ENCODE measurements at regions not wholly inside any gene's neighbourhood (a gene's known extent, or its start where the extent isn't known, plus 50 kb on each side); places are given as distances from the start of the nearest gene placed in this dataset.

GRCh38 chr3:174662653-174663052 is 196.5 kb upstream of the NAALADL2 start:
- no peaks in the 10 kb centered on the region for H3K4me1 ChIP-seq (ENCODE audit: insufficient read depth, low read length)
- no peaks in the 10 kb centered on the region for H3K79me2 ChIP-seq (ENCODE audit: low read length)
- intact Hi-C loops (cut with micrococcal nuclease), result no loop called here
- no peak for DNase-seq
- no peak overlapping the region for H3K9ac ChIP-seq (ENCODE audit: low read length)
- no peaks in the 10 kb centered on the region for H4K20me1 ChIP-seq (ENCODE audit: low read length)
- no peak overlapping the region for H2AFZ ChIP-seq (ENCODE audit: low read length)
- H3K36me3 ChIP-seq (ENCODE audit: low read depth, low read length), result no peaks in the 10 kb centered on the region
- CTCF ChIA-PET, result no interaction called here
- H3K4me3 ChIP-seq (ENCODE audit: low read length), result no peak overlapping the region
- H3K27me3 ChIP-seq (ENCODE audit: low read length), result no peaks in the 10 kb centered on the region
- TF ChIP-seq EZH2 (IDR thresholded peaks at IDR 0.05; ENCODE audit: low read length, unreplicated experiment), result no peak
- TF ChIP-seq EZH2phosphoT487 (IDR thresholded peaks at IDR 0.05; ENCODE audit: borderline replicate concordance, low read length), result no peak
- TF ChIP-seq CTCF (conservative IDR thresholded peaks at IDR 0.05; ENCODE audit: low read depth, low read length), result no peak
- no peaks in the 10 kb centered on the region for H3F3A ChIP-seq (ENCODE audit: low read length, unreplicated experiment)
- H3K4me2 ChIP-seq (ENCODE audit: low read length), result no peak overlapping the region
- POLR2A ChIA-PET (ENCODE audit: unreplicated experiment), result no interaction called here
- ATAC-seq, result no peak
- H3K27ac ChIP-seq (ENCODE audit: low read length), result no peak overlapping the region
- no peaks in the 10 kb centered on the region for H3K9me3 ChIP-seq (ENCODE audit: low read length)
- no TSS peak for BruUV-seq (replicated peaks)
- no peaks in the 10 kb centered on the region for H3K9me2 ChIP-seq (replicated peaks; ENCODE audit: low read length)

- no TSS peak for BruUV-seq (replicated peaks)
- no peaks in the 10 kb centered on the region for H3K9me2 ChIP-seq (replicated peaks; ENCODE audit: low read length)
- DNase-seq (no peak), ATAC-seq (no peak)
- no peaks in the 10 kb centered on the region for H3K36me3 ChIP-seq (ENCODE audit: low read depth, low read length)
- no peak overlapping the region for H3K9ac ChIP-seq (ENCODE audit: low read length)
- intact Hi-C loops (cut with micrococcal nuclease), result no loop called here
- H2AFZ ChIP-seq (ENCODE audit: low read length), result no peak overlapping the region
- no peak overlapping the region for H3K4me2 ChIP-seq (ENCODE audit: low read length)
- ChIA-PET POLR2A (ENCODE audit: unreplicated experiment) (no interaction called here), CTCF (no interaction called here)
- no peaks in the 10 kb centered on the region for H3K9me3 ChIP-seq (ENCODE audit: low read length)
- H3K27me3 ChIP-seq (ENCODE audit: low read length), result no peaks in the 10 kb centered on the region
- H3K4me3 ChIP-seq (ENCODE audit: low read length), result no peak overlapping the region
- H3K4me1 ChIP-seq (ENCODE audit: insufficient read depth, low read length), result no peaks in the 10 kb centered on the region
- TF ChIP-seq EZH2 (IDR thresholded peaks at IDR 0.05; ENCODE audit: low read length, unreplicated experiment) (no peak), EZH2phosphoT487 (IDR thresholded peaks at IDR 0.05; ENCODE audit: borderline replicate concordance, low read length) (no peak), CTCF (conservative IDR thresholded peaks at IDR 0.05; ENCODE audit: low read depth, low read length) (no peak)
- H4K20me1 ChIP-seq (ENCODE audit: low read length), result no peaks in the 10 kb centered on the region
- no peaks in the 10 kb centered on the region for H3F3A ChIP-seq (ENCODE audit: low read length, unreplicated experiment)
- no peaks in the 10 kb centered on the region for H3K79me2 ChIP-seq (ENCODE audit: low read length)
- no peak overlapping the region for H3K27ac ChIP-seq (ENCODE audit: low read length)
Observed at GRCh38 chr3:174667386-174667785, 191.7 kb upstream of the NAALADL2 start.

GRCh38 chr3:174675406-174675805 is 183.7 kb upstream of the NAALADL2 start:
- Histone ChIP-seq H3K36me3 (ENCODE audit: low read depth, low read length) (no peaks in the 10 kb centered on the region), H3K4me2 (ENCODE audit: low read length) (no peak overlapping the region), H3K9ac (ENCODE audit: low read length) (no peak overlapping the region), H3K27ac (ENCODE audit: low read length) (no peak overlapping the region), H3K9me2 (replicated peaks; ENCODE audit: low read length) (no peaks in the 10 kb centered on the region), H4K20me1 (ENCODE audit: low read length) (no peaks in the 10 kb centered on the region), H3K79me2 (ENCODE audit: low read length) (no peaks in the 10 kb centered on the region), H3K27me3 (ENCODE audit: low read length) (no peaks in the 10 kb centered on the region), H3K9me3 (ENCODE audit: low read length) (no peaks in the 10 kb centered on the region), H3K4me3 (ENCODE audit: low read length) (no peak overlapping the region), H3F3A (ENCODE audit: low read length, unreplicated experiment) (no peaks in the 10 kb centered on the region), H2AFZ (ENCODE audit: low read length) (no peak overlapping the region), H3K4me1 (ENCODE audit: insufficient read depth, low read length) (no peaks in the 10 kb centered on the region)
- intact Hi-C loops (cut with micrococcal nuclease), result no loop called here
- ATAC-seq (no peak), DNase-seq (no peak)
- POLR2A ChIA-PET (ENCODE audit: unreplicated experiment), result no interaction called here
- TF ChIP-seq EZH2 (IDR thresholded peaks at IDR 0.05; ENCODE audit: low read length, unreplicated experiment) (no peak), CTCF (conservative IDR thresholded peaks at IDR 0.05; ENCODE audit: low read depth, low read length) (no peak), EZH2phosphoT487 (IDR thresholded peaks at IDR 0.05; ENCODE audit: borderline replicate concordance, low read length) (no peak)
- CTCF ChIA-PET, result no interaction called here
- no TSS peak for BruUV-seq (replicated peaks)
